Fibroblast of lung (primary cell): ENCODE measurements at regions not wholly inside any gene's neighbourhood (a gene's known extent, or its start where the extent isn't known, plus 50 kb on each side); places are given as distances from the start of the nearest gene placed in this dataset.

ENCODE experiments used
- CTCF ChIP-seq, 2 donors: IDR thresholded peaks in 1 of 2; conservative IDR thresholded peaks in 1 of 2; 1 replicate in 1 of 2; 2 replicates in 1 of 2; pipeline ENCODE4 v1.5.1; 2011 to 2012; ENCODE audit warnings: low read length in 2 of 2, control low read depth in 1 of 2, inconsistent platforms in 1 of 2, low read depth in 1 of 2, mild to moderate bottlenecking in 1 of 2
- EZH2 ChIP-seq: IDR thresholded peaks from 2 replicates; pipeline ENCODE4 v1.5.1; 2012; ENCODE audit warnings: low read length, control low read depth, mild to moderate bottlenecking; ENCODE audit errors: missing control alignments

GRCh38 chr6:100155141-100155540 lies 161.1 kb upstream of the MCHR2 start:
- TF ChIP-seq CTCF (conservative IDR thresholded peaks at IDR 0.05 in 1 of 2, IDR thresholded peaks at IDR 0.05 in 1 of 2; ENCODE audit: low read depth in 1 of 2, low read length in 2 of 2), result no peak
- no peak for TF ChIP-seq EZH2
